Parathyroid adenoma (tissue), 2 donors: ENCODE measurements at regions not wholly inside any gene's neighbourhood (a gene's known extent, or its start where the extent isn't known, plus 50 kb on each side); places are given as distances from the start of the nearest gene placed in this dataset.
"Not testable (repeated sequence)": the region's sequence is repeated elsewhere in the genome, so short reads cannot be mapped to it uniquely, and the experiment has no call there.

Experiments used
- H2AFZ ChIP-seq: fragments of 300-600 bp; sonication (generic); one replicate; pipeline ENCODE4 v1.7.0; 2017; ENCODE audit warnings: antibody characterized with exemption, mild to moderate bottlenecking
- H3K27ac ChIP-seq: fragments of 300-600 bp; sonication (generic); one replicate; pipeline ENCODE4 v1.7.0; 2017
- H3K27me3 ChIP-seq: fragments of 300-600 bp; sonication (generic); one replicate; pipeline ENCODE4 v1.7.0; 2017; ENCODE audit warnings: low read length; ENCODE audit not compliant: control insufficient read depth, insufficient read depth
- H3K36me3 ChIP-seq: fragments of 300-600 bp; sonication (generic); one replicate; pipeline ENCODE4 v1.7.0; 2017; ENCODE audit warnings: low read length; ENCODE audit not compliant: control insufficient read depth, insufficient read depth
- H3K4me1 ChIP-seq: fragments of 300-600 bp; sonication (generic); one replicate; pipeline ENCODE4 v1.7.0; 2017; ENCODE audit warnings: control low read depth
- H3K4me2 ChIP-seq: fragments of 300-600 bp; sonication (generic); one replicate; pipeline ENCODE4 v1.7.0; 2017; ENCODE audit warnings: low read length
- H3K4me3 ChIP-seq: fragments of 300-600 bp; sonication (generic); one replicate; pipeline ENCODE4 v1.7.0; 2017; ENCODE audit warnings: low read depth, low read length
- H3K79me2 ChIP-seq: fragments of 300-600 bp; sonication (generic); one replicate; pipeline ENCODE4 v1.7.0; 2017; ENCODE audit warnings: control low read depth
- H3K9ac ChIP-seq: fragments of 300-600 bp; sonication (generic); one replicate; pipeline ENCODE4 v1.7.0; 2017; ENCODE audit warnings: mild to moderate bottlenecking
- H3K9me3 ChIP-seq: fragments of 300-600 bp; sonication (generic); one replicate; pipeline ENCODE4 v1.7.0; 2017; ENCODE audit warnings: low read length; ENCODE audit not compliant: control insufficient read depth
- CTCF ChIP-seq: fragments of 300-600 bp; sonication (generic); IDR thresholded peaks from one replicate; pipeline ENCODE4 v1.7.0; 2017; ENCODE audit warnings: antibody characterized with exemption, mild to moderate bottlenecking
- donor health status: primary hyperparathyroidism.

- Histone ChIP-seq H3K79me2 (no peaks in the 10 kb centered on the region), H3K4me3 (no peak overlapping the region), H3K9ac (no peak overlapping the region), H3K27me3 (no peaks in the 10 kb centered on the region), H3K27ac (no peak overlapping the region), H3K9me3 (no peaks in the 10 kb centered on the region), H2AFZ (no peak overlapping the region), H3K36me3 (no peaks in the 10 kb centered on the region), H3K4me2 (no peak overlapping the region), H3K4me1 (no peaks in the 10 kb centered on the region)
- TF ChIP-seq CTCF: no peak
Measured at GRCh38 chr4:103264905-103265304, 66.8 kb upstream of the CENPE start.

GRCh38 chr4:103256068-103256467 is 57.9 kb upstream of the CENPE start:
- not testable (repeated sequence) for H3K9ac ChIP-seq, H3K9me3 ChIP-seq, H3K4me3 ChIP-seq, H2AFZ ChIP-seq, H3K36me3 ChIP-seq, H3K27ac ChIP-seq, H3K79me2 ChIP-seq, H3K4me1 ChIP-seq, H3K4me2 ChIP-seq, H3K27me3 ChIP-seq
